ENCODE measurements at regions not wholly inside any gene's neighbourhood (a gene's known extent, or its start where the extent isn't known, plus 50 kb on each side); places are given as distances from the start of the nearest gene placed in this dataset.
"Not testable (repeated sequence)": the region's sequence is repeated elsewhere in the genome, so short reads cannot be mapped to it uniquely, and the experiment has no call there.

DNA sequence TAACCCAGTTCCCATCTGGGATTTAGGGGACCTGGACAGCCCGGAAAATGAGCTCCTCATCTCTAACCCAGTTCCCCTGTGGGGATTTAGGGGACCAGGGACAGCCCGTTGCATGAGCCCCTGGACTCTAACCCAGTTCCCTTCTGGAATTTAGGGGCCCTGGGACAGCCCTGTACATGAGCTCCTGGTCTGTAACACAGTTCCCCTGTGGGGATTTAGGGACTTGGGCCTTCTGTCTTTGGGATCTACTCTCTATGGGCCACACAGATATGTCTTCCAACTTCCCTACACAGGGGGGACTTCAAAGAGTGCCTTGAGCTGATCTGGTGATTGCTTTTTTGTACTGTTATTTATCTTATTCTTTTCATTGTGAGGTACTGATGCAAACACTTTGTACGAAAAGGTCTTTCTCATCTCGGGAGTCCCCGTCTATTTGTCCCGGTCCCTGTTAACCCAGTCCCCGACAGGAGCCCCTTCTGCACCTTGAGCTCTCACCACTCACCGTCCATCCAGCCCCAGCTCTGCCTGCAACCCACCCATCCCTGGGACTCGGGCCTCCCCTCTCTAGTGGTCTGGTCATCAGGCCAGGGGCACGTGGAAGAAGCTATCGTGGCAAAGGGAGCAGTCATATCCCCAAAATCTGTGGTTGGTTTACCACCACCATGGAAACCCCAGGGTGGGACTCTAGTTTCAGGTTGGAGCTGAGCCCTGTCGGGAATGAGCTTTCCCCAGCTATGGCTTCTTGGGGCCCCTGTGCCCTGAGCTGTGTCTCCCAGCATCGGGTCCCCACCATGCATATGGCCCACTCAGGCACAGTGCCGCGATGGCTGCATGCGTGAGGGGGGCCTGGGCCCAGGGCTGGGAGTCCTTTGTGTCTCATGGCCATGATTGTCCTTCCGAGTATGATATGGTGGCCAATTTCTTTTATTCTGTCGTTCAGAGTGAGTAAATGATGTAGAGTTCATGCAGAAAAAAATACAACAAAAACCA, 270.4 kb upstream of the PLCXD1 start:
- H3K36me3 Mint-ChIP-seq (ENCODE audit: insufficient read depth); H3K4me1 Mint-ChIP-seq (ENCODE audit: low read depth); H3K27me3 Mint-ChIP-seq (ENCODE audit: low read depth); DNase-seq; ATAC-seq; H3K9me3 Mint-ChIP-seq; H3K4me3 Mint-ChIP-seq: not testable (repeated sequence)

DNA sequence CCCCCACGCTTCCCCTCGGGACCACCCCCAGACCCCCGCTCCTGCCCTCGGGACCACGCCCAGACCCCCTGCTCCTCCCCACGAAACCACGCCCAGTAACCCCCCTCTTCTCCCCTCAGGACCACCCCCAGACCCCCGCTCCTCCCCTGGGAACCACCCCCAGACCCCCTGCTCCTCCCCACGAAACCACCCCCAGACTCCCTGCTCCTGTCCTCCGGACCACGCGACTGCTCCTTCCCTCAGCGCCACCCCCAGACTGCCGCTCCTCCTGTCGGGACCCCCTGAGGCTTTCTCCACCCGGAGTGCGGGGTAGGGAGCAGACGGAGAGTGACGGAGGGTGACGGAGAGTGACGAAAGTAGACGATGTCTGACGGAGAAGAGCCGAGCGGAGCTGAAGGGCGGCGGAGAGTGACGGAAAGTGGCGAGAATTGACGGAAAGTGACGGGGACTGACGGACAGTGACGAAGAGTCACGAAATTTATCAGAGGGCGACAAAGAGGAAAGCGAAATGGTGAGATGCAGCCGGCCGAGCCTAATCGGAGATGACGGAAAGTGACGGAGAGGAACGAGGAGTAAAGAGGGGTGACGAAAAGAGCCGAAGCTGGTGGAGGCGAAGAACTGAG, 267.2 kb upstream of the PLCXD1 start:
- not testable (repeated sequence) for H3K9me3 Mint-ChIP-seq; H3K4me3 Mint-ChIP-seq; DNase-seq; H3K4me1 Mint-ChIP-seq (ENCODE audit: low read depth); H3K36me3 Mint-ChIP-seq (ENCODE audit: insufficient read depth); H3K27me3 Mint-ChIP-seq (ENCODE audit: low read depth)
- peak; percentile 77 to 85 for ATAC-seq

DNA sequence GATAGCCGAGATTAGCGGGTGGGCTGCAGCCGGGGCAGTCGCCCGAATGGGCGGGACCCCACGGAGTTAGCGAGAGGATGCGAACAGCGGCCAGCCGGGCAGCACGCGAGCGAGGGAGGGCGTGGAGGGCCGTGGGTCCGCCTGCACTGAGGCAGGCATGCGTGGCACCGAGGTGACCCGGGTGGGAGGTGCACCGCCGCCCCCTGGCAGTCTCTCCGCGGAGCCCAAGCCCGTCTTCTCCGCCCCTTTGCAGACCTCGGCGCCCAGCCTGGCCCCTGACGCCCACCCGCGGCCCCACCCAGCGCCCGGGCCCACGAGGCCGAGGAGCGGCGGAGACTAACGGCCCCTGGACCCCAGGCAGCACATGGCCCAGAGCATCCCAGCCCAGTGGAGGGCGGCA, 266.7 kb upstream of the PLCXD1 start:
- H3K27me3 Mint-ChIP-seq (ENCODE audit: low read depth); ATAC-seq; H3K36me3 Mint-ChIP-seq (ENCODE audit: insufficient read depth); H3K4me3 Mint-ChIP-seq; H3K9me3 Mint-ChIP-seq; H3K4me1 Mint-ChIP-seq (ENCODE audit: low read depth): not testable (repeated sequence)
- peak; percentile 4 for DNase-seq

DNA sequence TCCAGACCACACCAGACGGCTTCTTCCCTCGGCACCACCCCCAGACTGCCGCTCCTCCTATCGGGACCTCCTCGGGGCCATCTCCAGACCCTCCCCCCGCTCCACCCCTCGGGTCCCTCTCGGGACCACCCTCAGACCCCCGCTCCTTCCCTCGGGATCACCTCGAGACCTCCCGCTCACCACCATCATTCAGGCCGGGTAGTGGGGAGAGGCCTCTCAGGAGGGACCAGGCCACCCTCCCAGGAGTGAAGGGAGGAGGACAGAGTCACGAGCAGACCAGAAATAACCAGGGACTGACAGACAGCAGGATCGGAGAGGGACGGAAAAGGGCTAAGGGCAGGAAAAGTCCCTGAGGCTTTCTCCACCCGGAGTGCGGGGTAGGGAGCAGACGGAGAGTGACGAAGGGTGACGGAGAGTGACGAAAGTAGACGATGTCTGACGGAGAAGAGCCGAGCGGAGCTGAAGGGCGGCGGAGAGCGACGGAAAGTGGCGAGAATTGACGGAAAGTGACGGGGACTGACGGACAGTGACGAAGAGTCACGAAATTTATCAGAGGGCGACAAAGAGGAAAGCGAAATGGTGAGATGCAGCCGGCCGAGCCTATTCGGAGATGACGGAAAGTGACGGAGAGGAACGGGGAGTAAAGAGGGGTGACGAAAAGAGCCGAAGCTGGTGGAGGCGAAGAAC, 262.3 kb upstream of the PLCXD1 start:
- H3K36me3 Mint-ChIP-seq (ENCODE audit: insufficient read depth); H3K4me1 Mint-ChIP-seq (ENCODE audit: low read depth); H3K27me3 Mint-ChIP-seq (ENCODE audit: low read depth); H3K4me3 Mint-ChIP-seq; DNase-seq; H3K9me3 Mint-ChIP-seq: not testable (repeated sequence)
- ATAC-seq, result peak; percentile 94 to 95

DNA sequence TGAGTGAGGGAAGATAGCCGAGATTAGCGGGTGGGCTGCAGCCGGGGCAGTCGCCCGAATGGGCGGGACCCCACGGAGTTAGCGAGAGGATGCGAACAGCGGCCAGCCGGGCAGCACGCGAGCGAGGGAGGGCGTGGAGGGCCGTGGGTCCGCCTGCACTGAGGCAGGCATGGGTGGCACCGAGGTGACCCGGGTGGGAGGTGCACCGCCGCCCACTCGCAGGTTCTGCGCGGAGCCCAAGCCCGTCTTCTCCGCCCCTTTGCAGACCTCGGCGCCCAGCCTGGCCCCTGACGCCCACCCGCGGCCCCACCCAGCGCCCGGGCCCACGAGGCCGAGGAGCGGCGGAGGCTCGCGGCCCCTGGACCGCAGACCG, 261.7 kb upstream of the PLCXD1 start:
- H3K36me3 Mint-ChIP-seq (ENCODE audit: insufficient read depth); H3K9me3 Mint-ChIP-seq; H3K4me1 Mint-ChIP-seq (ENCODE audit: low read depth); DNase-seq; H3K4me3 Mint-ChIP-seq; H3K27me3 Mint-ChIP-seq (ENCODE audit: low read depth): not testable (repeated sequence)
- peak; percentile 36 to 45 for ATAC-seq

DNA sequence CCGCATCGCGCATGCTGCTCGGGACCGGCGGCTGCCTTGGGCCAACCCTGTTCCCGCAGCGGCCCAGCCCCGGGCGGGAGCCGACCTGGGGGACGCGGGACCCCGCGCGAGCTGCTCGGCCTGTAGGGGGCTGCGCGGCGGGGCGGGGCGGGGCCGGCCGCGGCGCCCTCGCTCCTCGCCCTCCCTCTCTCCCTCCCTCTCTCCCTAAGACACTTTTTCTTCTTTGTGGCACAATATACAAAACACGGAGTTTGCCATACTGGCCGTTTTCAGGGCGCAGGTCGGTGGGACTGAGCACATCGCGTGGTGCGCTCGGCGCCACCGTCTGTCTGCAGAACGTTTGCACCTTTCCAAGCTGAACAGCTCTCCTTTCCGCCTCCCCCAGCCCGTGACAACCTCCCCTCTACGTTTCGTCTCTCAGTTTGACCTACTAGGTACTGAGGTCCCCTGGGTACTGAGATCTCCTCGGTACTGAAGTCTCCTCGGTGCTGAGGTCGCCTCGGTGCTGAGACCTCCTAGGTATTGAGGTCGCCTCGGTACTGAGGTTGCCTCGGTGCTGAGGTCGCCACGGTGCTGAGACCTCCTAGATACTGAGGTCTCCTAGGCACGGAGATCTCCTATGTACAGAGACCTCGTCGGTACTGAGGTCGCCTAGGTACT, 261.1 kb upstream of the PLCXD1 start:
- ATAC-seq, result peak in 1 of 2 donors; percentile 40

DNA sequence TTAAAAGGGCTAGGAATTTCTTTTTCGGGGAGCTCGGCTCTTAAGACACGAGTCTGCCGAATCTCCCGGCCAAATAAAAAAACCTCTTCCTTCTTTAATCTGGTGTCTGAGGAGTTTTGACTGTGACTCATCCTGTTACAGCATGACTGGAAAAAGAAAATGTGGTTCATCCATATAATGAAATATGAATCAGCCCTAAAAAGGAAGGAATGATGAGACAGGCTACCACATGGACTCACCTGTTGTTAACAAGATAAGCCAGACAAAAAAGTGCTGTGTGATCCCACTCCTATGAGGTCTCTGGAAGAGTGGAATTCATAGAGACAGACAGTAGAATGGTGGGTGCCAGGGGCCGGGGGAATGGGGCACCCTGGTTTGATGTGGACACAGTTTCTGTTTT, 257.0 kb upstream of the PLCXD1 start:
- H3K9me3 Mint-ChIP-seq; DNase-seq; H3K27me3 Mint-ChIP-seq (ENCODE audit: low read depth); H3K36me3 Mint-ChIP-seq (ENCODE audit: insufficient read depth); H3K4me3 Mint-ChIP-seq; ATAC-seq; H3K4me1 Mint-ChIP-seq (ENCODE audit: low read depth): not testable (repeated sequence)

More for the DNA sequence above, 261.1 kb upstream of the PLCXD1 start:
- Mint-ChIP-seq H3K4me3 (peak overlapping the region; percentile 85), H3K9me3 (no peaks in the 10 kb centered on the region), H3K36me3 (ENCODE audit: insufficient read depth) (no peaks in the 10 kb centered on the region), H3K27me3 (ENCODE audit: low read depth) (no peaks in the 10 kb centered on the region), H3K4me1 (ENCODE audit: low read depth) (peaks cover 5% of the 10 kb centered on the region)
- peak; percentile 4 for DNase-seq
